Neutrophil (primary cell): ENCODE measurements at regions not wholly inside any gene's neighbourhood (a gene's known extent, or its start where the extent isn't known, plus 50 kb on each side); places are given as distances from the start of the nearest gene placed in this dataset.

Experiments used
- H3K27ac ChIP-seq: fragments of 200-600 bp; sonication (generic); 2 replicates; pipeline ENCODE4 v1.5.1; 2016; ENCODE audit warnings: mild to moderate bottlenecking, moderate library complexity
- H3K27me3 ChIP-seq: fragments of 200-600 bp; sonication (generic); 2 replicates; pipeline ENCODE4 v1.6.0; 2016; ENCODE audit warnings: mild to moderate bottlenecking
- H3K36me3 ChIP-seq: fragments of 200-600 bp; sonication (generic); 2 replicates; pipeline ENCODE4 v1.5.1; 2017
- H3K4me1 ChIP-seq, 2 experiments: fragments of 200-600 bp in 1 of 2; sonication (generic) in 1 of 2; 1 replicate in 1 of 2; 2 replicates in 1 of 2; pipeline versions ENCODE4 v1.5.1 to v1.6.1; 2013 to 2016; ENCODE audit warnings: low read depth in 1 of 2, low read length in 1 of 2, mild to moderate bottlenecking in 1 of 2, moderate library complexity in 1 of 2; ENCODE audit not compliant: control insufficient read depth in 1 of 2, insufficient read depth in 1 of 2
- H3K4me3 ChIP-seq, 2 experiments: fragments of 200-600 bp in 1 of 2; sonication (generic) in 1 of 2; 1 replicate in 1 of 2; 2 replicates in 1 of 2; pipeline ENCODE4 v1.5.1; 2013 to 2016; ENCODE audit warnings: low read depth in 1 of 2, low read length in 1 of 2, mild to moderate bottlenecking in 1 of 2, moderate library complexity in 1 of 2
- H3K9me3 ChIP-seq: fragments of 200-600 bp; sonication (generic); 2 replicates; pipeline ENCODE4 v1.5.1; 2016
- CTCF ChIP-seq: fragments of 200-600 bp; sonication (generic); IDR thresholded peaks from 2 replicates; pipeline ENCODE4 v1.5.1; 2016; ENCODE audit warnings: antibody characterized with exemption

GRCh38 chr12:125533434-125534029 is 468.3 kb downstream of the AACS start:
- H3K27ac ChIP-seq, result no peak overlapping the region
- no peaks in the 10 kb centered on the region for H3K36me3 ChIP-seq
- H3K4me1 ChIP-seq, result no peaks in the 10 kb centered on the region
- peaks cover 19% of the 10 kb centered on the region for H3K27me3 ChIP-seq
- no peak overlapping the region for H3K4me3 ChIP-seq
- H3K9me3 ChIP-seq, result no peaks in the 10 kb centered on the region
- TF ChIP-seq CTCF, result no peak

- Histone ChIP-seq H3K27me3 (peaks cover 6% of the 10 kb centered on the region), H3K4me1 (no peaks in the 10 kb centered on the region), H3K36me3 (no peaks in the 10 kb centered on the region), H3K27ac (no peak overlapping the region), H3K9me3 (no peaks in the 10 kb centered on the region), H3K4me3 (no peak overlapping the region)
- TF ChIP-seq CTCF, result no peak
These were observed 473.4 kb downstream of the AACS start for GRCh38 chr12:125538401-125539199.

GRCh38 chr12:125540580-125541204 is 475.5 kb downstream of the AACS start:
- Histone ChIP-seq H3K4me1 (no peaks in the 10 kb centered on the region), H3K9me3 (no peaks in the 10 kb centered on the region), H3K4me3 (no peak overlapping the region), H3K27ac (no peak overlapping the region), H3K27me3 (no peaks in the 10 kb centered on the region), H3K36me3 (no peaks in the 10 kb centered on the region)
- TF ChIP-seq CTCF, result no peak

- no peak for TF ChIP-seq CTCF
- no peak overlapping the region for H3K4me3 ChIP-seq
- no peak overlapping the region for H3K27ac ChIP-seq
- no peaks in the 10 kb centered on the region for H3K4me1 ChIP-seq
- no peaks in the 10 kb centered on the region for H3K9me3 ChIP-seq
- H3K36me3 ChIP-seq, result no peaks in the 10 kb centered on the region
- no peaks in the 10 kb centered on the region for H3K27me3 ChIP-seq
These were observed 479.7 kb downstream of the AACS start for GRCh38 chr12:125544960-125545359.

GRCh38 chr12:125549171-125549570 is 483.9 kb downstream of the AACS start:
- H3K4me3 ChIP-seq, result no peak overlapping the region
- TF ChIP-seq CTCF, result no peak
- H3K36me3 ChIP-seq, result no peaks in the 10 kb centered on the region
- H3K4me1 ChIP-seq, result no peaks in the 10 kb centered on the region
- no peaks in the 10 kb centered on the region for H3K27me3 ChIP-seq
- no peak overlapping the region for H3K27ac ChIP-seq
- H3K9me3 ChIP-seq, result no peaks in the 10 kb centered on the region
